LHCN-M2 (cell line): ENCODE measurements at regions not wholly inside any gene's neighbourhood (a gene's known extent, or its start where the extent isn't known, plus 50 kb on each side); places are given as distances from the start of the nearest gene placed in this dataset.
A peak's percentile ranks its signal among the peaks of the same experiment; 100 is the strongest.
"Not testable (repeated sequence)": the region's sequence is repeated elsewhere in the genome, so short reads cannot be mapped to it uniquely, and the experiment has no call there.

Source experiments
- DNase-seq: peaks from one replicate; pipeline ENCODE4 v3.0.0-alpha.2; 2012; ENCODE audit warnings: low read depth

- no peak for DNase-seq
Observed at GRCh38 chr3:117814975-117815374, 1105.4 kb downstream of the TUSC7 start.

DNA sequence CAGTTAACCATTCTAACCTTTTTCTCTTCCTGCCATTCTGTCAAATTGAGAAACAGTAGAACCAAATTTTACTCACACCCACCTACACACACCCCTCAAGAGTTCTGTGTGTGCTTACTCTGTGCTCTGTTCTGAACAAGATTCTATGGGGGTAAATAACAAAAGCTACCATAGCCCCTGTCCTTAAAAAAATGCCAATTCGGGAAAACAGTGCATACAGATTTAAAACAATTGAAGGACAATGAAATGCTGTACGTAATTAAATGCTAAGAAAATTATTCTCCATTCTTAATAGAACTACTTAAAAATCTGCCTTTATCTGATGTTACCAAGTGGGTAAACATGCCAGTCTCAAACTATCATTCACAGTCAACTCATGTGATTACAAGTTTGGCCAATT, 1107.5 kb downstream of the TUSC7 start:
- no peak for DNase-seq

GRCh38 chr3:117818592-117818991, 1109.0 kb downstream of the TUSC7 start:
- no peak for DNase-seq

DNA sequence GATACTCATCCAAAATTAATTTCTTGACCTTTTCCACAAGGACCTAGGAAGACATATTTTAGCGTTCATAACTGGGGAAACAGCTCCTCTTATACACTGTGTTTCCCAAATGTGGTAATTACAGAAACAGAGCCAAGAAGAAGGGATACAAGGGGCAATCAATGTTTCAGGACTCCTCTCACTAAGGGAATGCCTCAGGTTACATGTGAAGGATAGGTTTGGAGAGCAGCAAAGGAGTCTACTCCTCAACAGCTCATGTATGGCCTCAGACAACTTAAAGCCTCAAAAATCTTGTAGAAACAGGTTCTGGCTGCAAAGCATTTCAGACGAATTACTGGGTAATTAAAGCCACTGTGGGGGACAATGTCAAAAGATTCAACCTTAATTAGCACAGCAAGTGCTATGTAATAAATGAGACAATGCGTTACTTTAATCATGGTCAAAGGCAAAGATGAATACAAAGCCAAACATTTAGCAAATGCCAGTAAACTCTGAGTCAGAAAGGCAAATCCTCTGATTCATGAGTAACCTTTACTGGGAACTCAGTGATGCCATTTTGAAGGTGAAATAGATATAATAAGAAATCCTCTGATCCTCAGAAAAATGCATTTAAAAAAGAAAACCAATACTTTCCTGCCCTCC, 1111.2 kb downstream of the TUSC7 start:
- DNase-seq, result peak; percentile 28

- DNase-seq, result no peak
Observed at GRCh38 chr3:117822416-117822815, 1112.8 kb downstream of the TUSC7 start.

DNA sequence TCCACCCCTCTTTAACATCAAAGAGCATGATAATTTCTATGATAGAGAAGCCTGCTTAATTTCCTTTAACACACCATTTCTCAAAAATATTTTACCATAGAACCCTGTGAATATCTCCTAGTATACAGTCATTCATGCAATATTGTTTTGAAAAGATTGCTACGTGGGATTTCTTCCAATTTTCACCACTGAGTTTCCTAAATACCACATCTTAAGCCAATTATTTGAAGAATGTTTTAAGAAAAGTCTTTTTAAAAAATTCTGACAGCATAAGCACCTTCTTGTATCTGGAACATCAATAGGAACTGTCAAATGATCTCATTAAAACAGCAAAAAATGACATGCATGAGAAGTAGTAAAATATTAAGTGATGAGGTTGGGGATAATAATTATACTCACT, 1126.7 kb downstream of the TUSC7 start:
- no peak for DNase-seq

GRCh38 chr3:117837391-117837790, 1127.8 kb downstream of the TUSC7 start:
- DNase-seq, result no peak

DNA sequence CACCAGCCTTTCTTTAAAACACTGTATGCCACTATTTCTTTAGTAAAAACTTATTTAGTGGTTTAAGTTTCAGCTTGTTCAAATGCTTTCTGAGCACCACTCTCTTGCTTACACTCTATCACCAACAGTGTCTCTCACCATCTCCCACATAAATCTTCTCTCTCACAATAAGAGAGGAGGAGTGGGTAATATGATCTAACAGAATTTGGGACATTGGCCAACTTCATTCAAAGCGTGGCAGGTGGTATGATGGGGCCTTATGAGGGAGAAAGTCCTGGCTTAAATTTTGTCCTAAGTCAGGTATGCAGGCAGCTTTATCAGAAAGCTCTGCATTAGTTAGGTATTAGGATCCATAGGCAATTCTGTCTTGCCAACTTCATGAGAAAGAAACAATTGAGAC, 1132.5 kb downstream of the TUSC7 start:
- no peak for DNase-seq

DNA sequence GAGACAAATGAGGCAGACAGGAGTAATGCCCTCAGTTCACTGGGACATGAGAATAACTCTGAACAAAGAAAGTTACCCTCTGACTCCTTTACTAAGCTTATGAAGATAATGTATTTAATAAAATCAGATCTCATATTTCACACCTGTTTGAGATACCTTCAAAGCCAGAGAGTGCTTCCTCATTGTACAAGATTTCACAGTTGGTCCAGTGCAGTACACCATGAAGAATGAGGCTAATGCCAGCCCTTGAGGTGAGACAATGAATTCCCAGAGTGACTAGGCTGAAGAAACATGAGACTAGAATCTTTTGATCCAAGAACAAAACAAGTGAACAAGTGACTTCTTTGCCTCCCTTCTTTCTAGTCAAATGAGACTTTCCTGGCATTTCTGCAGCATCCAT, 1133.8 kb downstream of the TUSC7 start:
- DNase-seq, result no peak

- peak; percentile 38 for DNase-seq
Observed at GRCh38 chr3:117844676-117845075, 1135.1 kb downstream of the TUSC7 start.

GRCh38 chr3:117846238-117846637, 1136.7 kb downstream of the TUSC7 start:
- no peak for DNase-seq

- no peak for DNase-seq
Observed at GRCh38 chr3:117848606-117849005, 1139.0 kb downstream of the TUSC7 start.

DNA sequence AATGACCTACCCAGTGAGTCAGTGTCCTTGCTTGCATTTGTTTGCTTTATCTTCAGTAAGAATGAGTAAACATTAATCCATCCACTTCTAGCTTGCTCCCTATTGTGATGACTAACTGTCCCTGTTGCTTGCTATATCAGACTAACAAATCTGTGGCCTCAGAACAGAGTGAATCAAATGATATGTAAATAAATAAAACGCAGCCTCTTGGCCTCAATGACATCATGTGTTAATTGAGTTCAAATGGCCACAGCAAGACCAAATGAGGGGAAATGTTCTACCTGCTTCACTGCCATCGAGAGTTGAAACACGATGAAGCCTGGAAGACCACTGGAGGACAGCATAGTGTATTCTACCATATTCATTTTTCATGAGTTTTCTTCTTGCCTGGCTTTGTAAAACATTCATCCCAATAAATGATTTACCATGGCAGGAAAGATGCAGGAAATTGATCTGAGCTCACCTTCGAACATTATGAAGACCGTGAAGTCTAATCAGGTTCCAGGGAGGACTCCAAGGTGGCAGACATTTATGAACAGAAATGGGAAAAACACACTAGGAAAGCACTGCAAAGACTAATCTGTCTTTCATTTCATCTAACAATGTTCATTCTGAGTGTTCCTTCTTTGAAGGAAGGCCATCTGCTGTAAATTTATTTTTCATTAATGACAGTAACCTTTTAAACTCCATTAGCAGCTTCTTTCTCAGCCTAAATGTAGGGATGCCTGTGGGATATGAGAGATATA, 1144.5 kb downstream of the TUSC7 start:
- DNase-seq, result peak; percentile 68

GRCh38 chr3:117856354-117856753, 1146.8 kb downstream of the TUSC7 start:
- no peak for DNase-seq

GRCh38 chr3:117863146-117863545, 1153.6 kb downstream of the TUSC7 start:
- DNase-seq, result no peak

- no peak for DNase-seq
Observed at GRCh38 chr3:117865338-117865737, 1155.8 kb downstream of the TUSC7 start.

DNA sequence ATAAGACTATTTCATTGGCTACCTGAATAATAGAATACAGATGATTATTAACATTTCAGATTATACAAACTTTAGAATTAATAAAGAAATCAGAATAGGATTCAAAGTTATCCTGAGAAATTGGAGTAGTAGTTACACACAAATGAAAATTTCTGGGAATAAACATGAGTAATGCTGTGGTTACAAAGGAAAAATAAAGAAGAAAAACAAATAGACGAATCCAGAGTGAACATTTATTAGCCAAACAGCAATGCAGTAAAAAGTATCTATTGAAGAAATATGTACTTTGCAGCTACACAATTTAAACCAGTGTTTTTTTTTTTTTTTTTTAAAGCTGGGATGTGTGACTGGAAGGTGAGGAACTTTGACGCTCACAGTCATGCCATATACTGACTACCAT, 1159.2 kb downstream of the TUSC7 start:
- DNase-seq, result peak; percentile 20

GRCh38 chr3:117871934-117872333, 1162.4 kb downstream of the TUSC7 start:
- no peak for DNase-seq

- DNase-seq, result not testable (repeated sequence)
Observed at GRCh38 chr3:117872594-117873248, 1161.9 kb downstream of the IGSF11 start.

DNA sequence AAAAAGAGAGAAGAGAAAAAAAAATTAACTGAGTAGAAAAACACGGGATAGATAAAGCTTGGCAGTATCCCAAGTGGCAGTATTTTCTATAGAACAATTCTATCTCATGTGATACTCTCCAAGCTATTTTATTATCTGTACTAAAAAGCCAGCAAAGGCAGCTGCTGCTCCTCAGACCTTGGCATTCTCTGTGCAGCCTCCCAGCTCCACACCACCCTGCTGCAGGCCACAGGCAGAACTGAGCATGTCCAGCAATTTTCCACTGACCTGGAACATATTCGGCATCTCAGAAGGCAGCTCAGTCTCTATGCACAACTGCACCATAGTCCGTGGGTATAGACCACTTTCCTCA, 1161.4 kb downstream of the IGSF11 start:
- DNase-seq, result no peak

- no peak for DNase-seq
Observed at GRCh38 chr3:117874028-117874690, 1160.5 kb downstream of the IGSF11 start.
